ENCODE measurements at regions not wholly inside any gene's neighbourhood (a gene's known extent, or its start where the extent isn't known, plus 50 kb on each side); places are given as distances from the start of the nearest gene placed in this dataset.

- Histone ChIP-seq H3K23me2 (ENCODE audit: insufficient read length, low read depth, low read length, poor library complexity, severe bottlenecking) (no peaks in the 10 kb centered on the region), H2BK5ac (ENCODE audit: insufficient read length, low read length) (no peak overlapping the region), H3K27me3 (ENCODE audit: insufficient read depth, low read length) (no peaks in the 10 kb centered on the region), H2BK12ac (ENCODE audit: insufficient read length, low read depth, low read length) (no peak overlapping the region), H3K9me3 (ENCODE audit: control insufficient read depth, low read depth, low read length) (no peaks in the 10 kb centered on the region), H3K14ac (ENCODE audit: insufficient read depth, low read length) (no peak overlapping the region), H2AK5ac (ENCODE audit: insufficient read length, low read length) (no peak overlapping the region), H2BK15ac (ENCODE audit: low read depth, low read length) (no peak overlapping the region), H3K4ac (ENCODE audit: low read depth, low read length) (no peak overlapping the region), H3K4me2 (ENCODE audit: insufficient read depth, insufficient read length, low read length) (no peak overlapping the region), H4K8ac (replicated peaks; ENCODE audit: insufficient read length, low read depth, low read length) (no peak overlapping the region), H2BK20ac (ENCODE audit: low read depth, low read length, poor library complexity, severe bottlenecking) (no peak overlapping the region), H3K27ac (ENCODE audit: insufficient read length, low read depth, low read length) (no peak overlapping the region), H3K79me1 (ENCODE audit: insufficient read depth, low read depth, low read length, poor library complexity, severe bottlenecking) (no peaks in the 10 kb centered on the region), H3K56ac (ENCODE audit: insufficient read length, low read depth, low read length) (no peak overlapping the region), H2AFZ (ENCODE audit: low read length) (no peak overlapping the region), H3K23ac (ENCODE audit: insufficient read length, low read depth, low read length) (no peak overlapping the region), H3K4me1 (ENCODE audit: insufficient read depth, low read length) (no peaks in the 10 kb centered on the region), H4K5ac (ENCODE audit: insufficient read length, low read depth, low read length) (no peak overlapping the region), H3K79me2 (ENCODE audit: insufficient read depth, low read length) (no peaks in the 10 kb centered on the region), H4K20me1 (ENCODE audit: control insufficient read depth, insufficient read depth, insufficient read length) (no peaks in the 10 kb centered on the region), H3T11ph (ENCODE audit: low read length) (no peak overlapping the region), H3K9ac (ENCODE audit: extremely low read depth, insufficient read length, low read length) (no peak overlapping the region), H2BK120ac (ENCODE audit: low read depth, low read length, poor library complexity, severe bottlenecking) (no peak overlapping the region), H4K91ac (ENCODE audit: insufficient read length, low read depth, low read length) (no peak overlapping the region), H3K18ac (ENCODE audit: insufficient read length, low read depth, low read length) (no peak overlapping the region)
- no peaks in the 10 kb centered on the region; the same call in 1 of the 2 replicates for H3K27me3 Mint-ChIP-seq (ENCODE audit: low read depth)
- no peak overlapping the region for H3K4me3 Mint-ChIP-seq
- no CpG with 5 or more reads among the region's 2 CpGs for WGBS (ENCODE audit: extremely low coverage, insufficient read length, low lambda C conversion rate)
- H3K27ac Mint-ChIP-seq = no peak overlapping the region
- H3K4me1 Mint-ChIP-seq = 0 out of 4 replicates have a peak, but pooled peaks cover 0 to 2% of the 10 kb centered on the region in 2 experiments
- no peaks in the 10 kb centered on the region for H3K9me3 Mint-ChIP-seq
- no peaks in the 10 kb centered on the region for H3K36me3 Mint-ChIP-seq (ENCODE audit: insufficient read depth in 1 of 3, low read depth in 3 of 3)
- no peak for DNase-seq
- TF ChIP-seq CTCF (conservative IDR thresholded peaks at IDR 0.05) = no peak
These were observed 331.9 kb downstream of the SHQ1 start for GRCh38 chr3:72516361-72516760.

Measured in H9 (cell line).